Lung microvascular endothelial cell (primary cell): ENCODE measurements at regions not wholly inside any gene's neighbourhood (a gene's known extent, or its start where the extent isn't known, plus 50 kb on each side); places are given as distances from the start of the nearest gene placed in this dataset.
"Not testable (repeated sequence)": the region's sequence is repeated elsewhere in the genome, so short reads cannot be mapped to it uniquely, and the experiment has no call there.

Experiments
- DNase-seq, 2 donors: peaks; one replicate each; pipeline versions ENCODE4 v3.0.0 to v3.0.0-alpha.2; 2010; ENCODE audit warnings: low read depth in 2 of 2

GRCh38 chr2:38147333-38148121 is 71.6 kb upstream of the CYP1B1 start:
- DNase-seq: peak in 1 of 2 donors; percentile 49

- DNase-seq: peak; percentile 7 to 94
Observed at GRCh38 chr2:38146907-38147307, 71.0 kb upstream of the CYP1B1 start.

- DNase-seq: peak in 1 of 2 donors; percentile 84
Observed at GRCh38 chr2:38146275-38146906, 70.4 kb upstream of the CYP1B1 start.

GRCh38 chr2:38145236-38145635 is 69.3 kb upstream of the CYP1B1 start:
- peak in 1 of 2 donors; percentile 28 for DNase-seq

GRCh38 chr2:38142627-38143026 is 66.7 kb upstream of the CYP1B1 start:
- DNase-seq: no peak

- DNase-seq: no peak
Observed at GRCh38 chr2:38141501-38141900, 65.5 kb upstream of the CYP1B1 start.

- DNase-seq: no peak
Observed at GRCh38 chr2:38138996-38139395, 63.0 kb upstream of the CYP1B1 start.

GRCh38 chr2:38138419-38138818 is 62.5 kb upstream of the CYP1B1 start:
- no peak for DNase-seq

- DNase-seq: not testable (repeated sequence)
Observed at GRCh38 chr2:38137958-38138357, 62.0 kb upstream of the CYP1B1 start.

GRCh38 chr2:38131676-38132075 is 55.7 kb upstream of the CYP1B1 start:
- DNase-seq: no peak

GRCh38 chr2:38130876-38131275 is 54.9 kb upstream of the CYP1B1 start:
- no peak for DNase-seq

- no peak for DNase-seq
Observed at GRCh38 chr2:38129987-38130386, 54.0 kb upstream of the CYP1B1 start.

GRCh38 chr2:38129481-38129880 is 53.5 kb upstream of the CYP1B1 start:
- no peak for DNase-seq

GRCh38 chr2:38128653-38129052 is 52.7 kb upstream of the CYP1B1 start:
- DNase-seq: no peak

GRCh38 chr2:38127277-38127676 is 51.3 kb upstream of the CYP1B1 start:
- DNase-seq: no peak

- no peak for DNase-seq
Observed at GRCh38 chr2:38125842-38126241, 49.9 kb upstream of the CYP1B1 start.
